SK-N-SH (cell line): ENCODE measurements at regions not wholly inside any gene's neighbourhood (a gene's known extent, or its start where the extent isn't known, plus 50 kb on each side); places are given as distances from the start of the nearest gene placed in this dataset.

Source experiments
- CTCF ChIA-PET: fragments of 300-600, 350-600 bp; formaldehyde crosslinking; extraction: SDS; loops from one replicate; lab custom pipeline; 2021; lab: Yijun Ruan, JAX
- POLR2A ChIA-PET: fragments of 350-600 bp; sonication (Branson Sonifier 250); formaldehyde crosslinking; extraction: SDS; loops from one replicate; lab custom pipeline; 2020; ENCODE audit warnings: antibody characterized with exemption, inconsistent platforms; lab: Yijun Ruan, JAX
- DNase-seq: peaks from one replicate; pipeline ENCODE4 v3.0.0; 2012
- H2AFZ ChIP-seq: fragments of 200-600 bp; sonication (generic); 2 replicates; pipeline ENCODE4 v1.8.1; 2016; ENCODE audit warnings: antibody characterized with exemption, mild to moderate bottlenecking, low read depth
- H3F3A ChIP-seq: fragments of 200-600 bp; sonication (generic); replicated peaks from 2 replicates; pipeline ENCODE3; 2016; ENCODE audit warnings: antibody characterized with exemption, mild to moderate bottlenecking; ENCODE audit not compliant: insufficient read depth
- H3K27ac ChIP-seq, 2 experiments: fragments of 200-500 bp in 1 of 2; fragments of 200-600 bp in 1 of 2; sonication (Bioruptor generic) in 1 of 2; sonication (generic), shearing (Covaris generic) in 1 of 2; 2 replicates each; pipeline versions ENCODE4 v1.5.1 to v1.6.1; 2014 to 2016; ENCODE audit warnings: low read depth in 2 of 2, inconsistent platforms in 1 of 2, low read length in 1 of 2, mild to moderate bottlenecking in 1 of 2, mixed read lengths in 1 of 2
- H3K27me3 ChIP-seq: fragments of 200-600 bp; sonication (generic), shearing (Covaris generic); 2 replicates; pipeline ENCODE4 v1.6.1; 2016; ENCODE audit warnings: mixed run types; ENCODE audit not compliant: insufficient read depth
- H3K36me3 ChIP-seq, 2 experiments: fragments of 200-500 bp in 1 of 2; fragments of 200-600 bp in 1 of 2; sonication (Bioruptor generic) in 1 of 2; sonication (generic) in 1 of 2; replicated peaks in 1 of 2; 2 replicates each; pipeline versions ENCODE3 to v1.5.1; 2014 to 2016; ENCODE audit warnings: low read length in 1 of 2, mild to moderate bottlenecking in 1 of 2; ENCODE audit not compliant: insufficient read depth in 2 of 2, control insufficient read depth in 1 of 2
- H3K4me1 ChIP-seq, 2 experiments: fragments of 200-500 bp in 1 of 2; fragments of 200-600 bp in 1 of 2; sonication (Bioruptor generic) in 1 of 2; sonication (generic), shearing (Covaris generic) in 1 of 2; 2 replicates each; pipeline versions ENCODE4 v1.5.1 to v1.6.1; 2014 to 2016; ENCODE audit warnings: low read depth in 1 of 2, low read length in 1 of 2, mixed run types in 1 of 2; ENCODE audit not compliant: insufficient read depth in 2 of 2, control insufficient read depth in 1 of 2
- H3K4me2 ChIP-seq: fragments of 200-600 bp; sonication (generic), shearing (Covaris generic); 2 replicates; pipeline ENCODE4 v1.6.1; 2017; ENCODE audit warnings: mixed run types
- H3K4me3 ChIP-seq, 2 experiments: fragments of 200-500 bp in 1 of 2; fragments of 200-600 bp in 1 of 2; sonication (Bioruptor generic) in 1 of 2; sonication (generic), shearing (Covaris generic) in 1 of 2; 2 replicates each; pipeline versions ENCODE4 v1.5.1 to v1.8.1; 2014 to 2016; ENCODE audit warnings: low read depth in 2 of 2, inconsistent platforms in 1 of 2, low read length in 1 of 2, mild to moderate bottlenecking in 1 of 2, mixed read lengths in 1 of 2, moderate library complexity in 1 of 2
- H3K79me2 ChIP-seq: fragments of 200-600 bp; sonication (generic); 2 replicates; pipeline ENCODE4 v1.8.1; 2017; ENCODE audit warnings: mild to moderate bottlenecking; ENCODE audit not compliant: insufficient read depth
- H3K9ac ChIP-seq: fragments of 200-600 bp; sonication (generic); 2 replicates; pipeline ENCODE4 v1.6.1; 2017; ENCODE audit warnings: mixed run types
- H3K9me2 ChIP-seq: fragments of 200-600 bp; sonication (generic); 2 replicates; pipeline ENCODE4 v1.6.1; 2017; ENCODE audit warnings: mixed run types
- H3K9me3 ChIP-seq: fragments of 200-600 bp; sonication (generic); 2 replicates; pipeline ENCODE4 v1.6.1; 2017; ENCODE audit warnings: mixed run types, mild to moderate bottlenecking, moderate library complexity
- H4K20me1 ChIP-seq: fragments of 200-600 bp; sonication (generic); 2 replicates; pipeline ENCODE4 v1.6.1; 2017; ENCODE audit warnings: mild to moderate bottlenecking, mixed run types; ENCODE audit not compliant: insufficient read depth
- CHD2 ChIP-seq: fragments of 150-350 bp; IDR thresholded peaks from 2 replicates; pipeline ENCODE4 v1.6.1; 2018; ENCODE audit warnings: low read length; ENCODE audit not compliant: partially characterized antibody
- ELF1 ChIP-seq: IDR thresholded peaks from 2 replicates; pipeline ENCODE4 v1.4.0; 2012
- EP300 ChIP-seq, 2 experiments: IDR thresholded peaks; 2 replicates each; pipeline versions ENCODE4 v1.4.0 to v1.6.1; 2012; ENCODE audit warnings: borderline replicate concordance in 1 of 2, low read depth in 1 of 2, low read length in 1 of 2
- EZH2phosphoT487 ChIP-seq: fragments of 200-600 bp; sonication (generic); IDR thresholded peaks from 2 replicates; pipeline ENCODE4 v1.6.1; 2017; ENCODE audit warnings: low read depth, mixed run types, mild to moderate bottlenecking, antibody characterized with exemption, moderate library complexity, borderline replicate concordance
- FOXJ3 ChIP-seq: sonication (generic); formaldehyde crosslinking; IDR thresholded peaks from 2 replicates; pipeline ENCODE4 v1.5.1; 2020; ENCODE audit warnings: mild to moderate bottlenecking, missing genetic modification reagents
- FOXM1 ChIP-seq: IDR thresholded peaks from 2 replicates; pipeline ENCODE4 v1.4.0; 2012; ENCODE audit warnings: low read depth, mild to moderate bottlenecking
- GABPA ChIP-seq: IDR thresholded peaks from 2 replicates; pipeline ENCODE4 v1.4.0; 2012; ENCODE audit warnings: low read depth, mild to moderate bottlenecking
- JUND ChIP-seq: IDR thresholded peaks from 2 replicates; pipeline ENCODE4 v1.4.0; 2012
- MEF2A ChIP-seq: IDR thresholded peaks from 2 replicates; pipeline ENCODE4 v1.4.0; 2012; ENCODE audit warnings: low read depth, borderline replicate concordance
- NFIC ChIP-seq: IDR thresholded peaks from 2 replicates; pipeline ENCODE4 v1.4.0; 2012; ENCODE audit warnings: borderline replicate concordance
- PBX3 ChIP-seq: IDR thresholded peaks from 2 replicates; pipeline ENCODE4; 2012
- REST ChIP-seq: IDR thresholded peaks from 2 replicates; pipeline ENCODE4 v1.6.1; 2012; ENCODE audit warnings: mild to moderate bottlenecking, low read depth, low read length, moderate library complexity
- RXRA ChIP-seq: IDR thresholded peaks from 2 replicates; pipeline ENCODE4 v1.4.0; 2012; ENCODE audit warnings: low read depth, mild to moderate bottlenecking, borderline replicate concordance
- SMC3 ChIP-seq: IDR thresholded peaks from 2 replicates; pipeline ENCODE4 v1.6.1; 2012; ENCODE audit warnings: low read depth, low read length, improper control_type of control experiment
- TAF1 ChIP-seq: IDR thresholded peaks from 2 replicates; pipeline ENCODE4 v1.6.1; 2012; ENCODE audit warnings: low read depth, mild to moderate bottlenecking, low read length, moderate library complexity, borderline replicate concordance
- TCF12 ChIP-seq: IDR thresholded peaks from 2 replicates; pipeline ENCODE4 v1.4.0; 2012
- TEAD4 ChIP-seq: IDR thresholded peaks from 2 replicates; pipeline ENCODE4 v1.4.0; 2012; ENCODE audit warnings: mild to moderate bottlenecking, borderline replicate concordance; ENCODE audit not compliant: insufficient read depth
- ZBTB33 ChIP-seq: IDR thresholded peaks from 2 replicates; pipeline ENCODE4 v1.4.0; 2012; ENCODE audit warnings: low read depth, borderline replicate concordance
- WGBS: methylation state at CpG from one replicate; pipeline ENCODE4 v1.1.6; 2017; ENCODE audit warnings: low lambda C conversion rate; 5-methylcytosine and 5-hydroxymethylcytosine counted together

- no peaks in the 10 kb centered on the region for H3K36me3 ChIP-seq
- ChIA-PET CTCF (interaction anchor here (1.7 kb wide), 1 partner anchor 22 kb away, joined by 4 read pairs; no protein-coding TSS in a partner anchor), POLR2A (no interaction called here)
- peaks cover 0 to 2% of the 10 kb centered on the region in 2 experiments; a peak in 2 of 4 replicates for H3K4me1 ChIP-seq
- TF ChIP-seq FOXJ3 (CRISPR knock-in tag) = no peak
- no peak for TF ChIP-seq ELF1
- TF ChIP-seq GABPA = no peak
- no peak for TF ChIP-seq PBX3
- no peak for TF ChIP-seq TEAD4
- no peak for TF ChIP-seq CHD2
- TF ChIP-seq EZH2phosphoT487 = no peak
- no peak for TF ChIP-seq MEF2A
- TF ChIP-seq ZBTB33 = no peak
- no peak for TF ChIP-seq RXRA
- TF ChIP-seq FOXM1 = no peak
- TF ChIP-seq SMC3 = no peak
- no peak for TF ChIP-seq JUND
- no peak for TF ChIP-seq NFIC
- no peak for TF ChIP-seq TAF1
- no peak for TF ChIP-seq REST
- TF ChIP-seq TCF12 = no peak
- TF ChIP-seq EP300 (IDR thresholded peaks at IDR 0.05; ENCODE audit: borderline replicate concordance in 1 of 2, low read depth in 1 of 2, low read length in 1 of 2) = no peak
- H4K20me1 ChIP-seq = no peaks in the 10 kb centered on the region
- no peaks in the 10 kb centered on the region for H3K9me3 ChIP-seq
- no peak overlapping the region for H3K9ac ChIP-seq
- H3K4me2 ChIP-seq = no peak overlapping the region
- no peak for DNase-seq
- H2AFZ ChIP-seq = no peak overlapping the region
- no peaks in the 10 kb centered on the region for H3K9me2 ChIP-seq
- no peaks in the 10 kb centered on the region for H3F3A ChIP-seq
- H3K4me3 ChIP-seq = no peak overlapping the region
- no peaks in the 10 kb centered on the region for H3K27me3 ChIP-seq
- H3K79me2 ChIP-seq = no peaks in the 10 kb centered on the region
- no peak overlapping the region for H3K27ac ChIP-seq
- WGBS = 73% methylated on average over 3 of the region's 3 CpGs
These were observed 309.8 kb downstream of the COG6 start for GRCh38 chr13:39965309-39965708.
